ENCODE measurements at regions not wholly inside any gene's neighbourhood (a gene's known extent, or its start where the extent isn't known, plus 50 kb on each side); places are given as distances from the start of the nearest gene placed in this dataset.

GRCh38 chr19:30648866-30649862 lies 277.0 kb downstream of the ZNF536 start:
- Histone ChIP-seq H3K4me3 (ENCODE audit: low read length in 2 of 2) (no peak overlapping the region), H3K27ac (ENCODE audit: low read depth, low read length) (no peak overlapping the region), H3K4me1 (ENCODE audit: insufficient read depth, low read length) (no peaks in the 10 kb centered on the region), H3K36me3 (ENCODE audit: insufficient read depth, low read length) (no peaks in the 10 kb centered on the region), H3K9me3 (ENCODE audit: control insufficient read depth in 1 of 2, low read length in 2 of 2) (no peaks in the 10 kb centered on the region), H3K27me3 (ENCODE audit: insufficient read depth, low read length) (no peaks in the 10 kb centered on the region)
- intact Hi-C loops (cut with micrococcal nuclease) = no loop called here
- Mint-ChIP-seq H3K27me3 (peaks cover 16 to 26% of the 10 kb centered on the region in 2 donors), H3K9me3 (peaks cover 0 to 2% (median 0%) of the 10 kb centered on the region in 8 donors), H3K4me1 (no peaks in the 10 kb centered on the region), H3K27ac (no peak overlapping the region), H3K4me3 (no peak overlapping the region), H3K36me3 (no peaks in the 10 kb centered on the region)
- ChIA-PET POLR2A (ENCODE audit: partially characterized antibody) (no interaction called here), CTCF (ENCODE audit: partially characterized antibody) (interaction anchor here (0.7 to 1.4 kb wide), 5 partner anchors 8 to 1663 kb away, joined by 3 to 4 read pairs (median 3); no protein-coding TSS in a partner anchor)
- DNase-seq = no peak

- H3K4me1 Mint-ChIP-seq = no peaks in the 10 kb centered on the region
- Histone ChIP-seq H3K27me3 (ENCODE audit: insufficient read depth, low read length) (no peaks in the 10 kb centered on the region), H3K4me1 (ENCODE audit: insufficient read depth, low read length) (no peaks in the 10 kb centered on the region), H3K4me3 (ENCODE audit: low read length in 2 of 2) (no peak overlapping the region), H3K36me3 (ENCODE audit: insufficient read depth, low read length) (no peaks in the 10 kb centered on the region), H3K27ac (ENCODE audit: low read depth, low read length) (no peak overlapping the region), H3K9me3 (ENCODE audit: control insufficient read depth in 1 of 2, low read length in 2 of 2) (no peaks in the 10 kb centered on the region)
- no peaks in the 10 kb centered on the region for H3K36me3 Mint-ChIP-seq
- intact Hi-C loops (cut with micrococcal nuclease) = no loop called here
- no peak overlapping the region for H3K4me3 Mint-ChIP-seq
- H3K27me3 Mint-ChIP-seq = peaks cover 14 to 32% of the 10 kb centered on the region in 2 donors
- ChIA-PET POLR2A (ENCODE audit: partially characterized antibody) (no interaction called here), CTCF (ENCODE audit: partially characterized antibody) (interaction anchor here (1.2 to 1.4 kb wide), 3 partner anchors 9 to 35 kb away, joined by 3 read pairs; no protein-coding TSS in a partner anchor)
- no peak for DNase-seq
- peaks cover 0 to 2% (median 0%) of the 10 kb centered on the region in 8 donors for H3K9me3 Mint-ChIP-seq
- H3K27ac Mint-ChIP-seq = no peak overlapping the region
Measured at GRCh38 chr19:30647891-30648720, 275.9 kb downstream of the ZNF536 start.

GRCh38 chr19:30646806-30647205 lies 274.6 kb downstream of the ZNF536 start:
- intact Hi-C loops (cut with micrococcal nuclease) = no loop called here
- H3K27ac ChIP-seq (ENCODE audit: low read depth, low read length) = no peak overlapping the region
- H3K36me3 Mint-ChIP-seq = no peaks in the 10 kb centered on the region
- H3K4me1 ChIP-seq (ENCODE audit: insufficient read depth, low read length) = no peaks in the 10 kb centered on the region
- no peaks in the 10 kb centered on the region for H3K9me3 ChIP-seq (ENCODE audit: control insufficient read depth in 1 of 2, low read length in 2 of 2)
- no peaks in the 10 kb centered on the region for H3K27me3 ChIP-seq (ENCODE audit: insufficient read depth, low read length)
- POLR2A ChIA-PET (ENCODE audit: partially characterized antibody) = no interaction called here
- H3K36me3 ChIP-seq (ENCODE audit: insufficient read depth, low read length) = no peaks in the 10 kb centered on the region
- H3K4me1 Mint-ChIP-seq = no peaks in the 10 kb centered on the region
- H3K4me3 ChIP-seq (ENCODE audit: low read length in 2 of 2) = no peak overlapping the region
- H3K9me3 Mint-ChIP-seq = peaks cover 0 to 2% (median 0%) of the 10 kb centered on the region in 8 donors
- CTCF ChIA-PET (ENCODE audit: partially characterized antibody) = no interaction called here
- H3K27me3 Mint-ChIP-seq = peaks cover 14 to 31% of the 10 kb centered on the region in 2 donors
- no peak overlapping the region for H3K4me3 Mint-ChIP-seq
- no peak for DNase-seq
- no peak overlapping the region for H3K27ac Mint-ChIP-seq

- no peak overlapping the region for H3K4me3 ChIP-seq (ENCODE audit: low read length in 2 of 2)
- no peaks in the 10 kb centered on the region for H3K9me3 ChIP-seq (ENCODE audit: control insufficient read depth in 1 of 2, low read length in 2 of 2)
- intact Hi-C loops (cut with micrococcal nuclease) = no loop called here
- Mint-ChIP-seq H3K36me3 (no peaks in the 10 kb centered on the region), H3K4me3 (no peak overlapping the region), H3K27me3 (peaks cover 14 to 33% of the 10 kb centered on the region in 2 donors), H3K4me1 (no peaks in the 10 kb centered on the region), H3K27ac (no peak overlapping the region), H3K9me3 (peaks cover 0 to 2% (median 0%) of the 10 kb centered on the region in 8 donors)
- H3K27me3 ChIP-seq (ENCODE audit: insufficient read depth, low read length) = no peaks in the 10 kb centered on the region
- H3K4me1 ChIP-seq (ENCODE audit: insufficient read depth, low read length) = no peaks in the 10 kb centered on the region
- H3K36me3 ChIP-seq (ENCODE audit: insufficient read depth, low read length) = no peaks in the 10 kb centered on the region
- no peak for DNase-seq
- H3K27ac ChIP-seq (ENCODE audit: low read depth, low read length) = no peak overlapping the region
- ChIA-PET CTCF (ENCODE audit: partially characterized antibody) (no interaction called here), POLR2A (ENCODE audit: partially characterized antibody) (no interaction called here)
Measured at GRCh38 chr19:30645946-30646577, 273.9 kb downstream of the ZNF536 start.

- no peak overlapping the region for H3K27ac Mint-ChIP-seq
- H3K4me1 Mint-ChIP-seq = no peaks in the 10 kb centered on the region
- H3K27ac ChIP-seq (ENCODE audit: low read depth, low read length) = no peak overlapping the region
- intact Hi-C loops (cut with micrococcal nuclease) = no loop called here
- H3K4me3 Mint-ChIP-seq = no peak overlapping the region
- no peaks in the 10 kb centered on the region for H3K36me3 ChIP-seq (ENCODE audit: insufficient read depth, low read length)
- ChIA-PET CTCF (ENCODE audit: partially characterized antibody) (interaction anchor here (1.3 kb wide), 1 partner anchor 9 kb away, joined by 4 read pairs; no protein-coding TSS in a partner anchor), POLR2A (ENCODE audit: partially characterized antibody) (no interaction called here)
- no peaks in the 10 kb centered on the region for H3K9me3 ChIP-seq (ENCODE audit: control insufficient read depth in 1 of 2, low read length in 2 of 2)
- no peaks in the 10 kb centered on the region for H3K4me1 ChIP-seq (ENCODE audit: insufficient read depth, low read length)
- no peaks in the 10 kb centered on the region for H3K36me3 Mint-ChIP-seq
- no peak for DNase-seq
- H3K27me3 ChIP-seq (ENCODE audit: insufficient read depth, low read length) = no peaks in the 10 kb centered on the region
- peaks cover 0 to 13% of the 10 kb centered on the region in 2 donors for H3K27me3 Mint-ChIP-seq
- no peak overlapping the region for H3K4me3 ChIP-seq (ENCODE audit: low read length in 2 of 2)
- H3K9me3 Mint-ChIP-seq = peaks cover 0 to 12% (median 5%) of the 10 kb centered on the region in 8 donors
Measured at GRCh38 chr19:30640252-30640965, 268.2 kb downstream of the ZNF536 start.

- POLR2A ChIA-PET (ENCODE audit: partially characterized antibody) = no interaction called here
- CTCF ChIA-PET (ENCODE audit: partially characterized antibody) = interaction anchor here (1.0 kb wide), 1 partner anchor 10 kb away, joined by 3 read pairs; no protein-coding TSS in a partner anchor
- Histone ChIP-seq H3K4me1 (ENCODE audit: insufficient read depth, low read length) (no peaks in the 10 kb centered on the region), H3K4me3 (ENCODE audit: low read length in 2 of 2) (no peak overlapping the region), H3K9me3 (ENCODE audit: control insufficient read depth in 1 of 2, low read length in 2 of 2) (no peaks in the 10 kb centered on the region), H3K27me3 (ENCODE audit: insufficient read depth, low read length) (no peaks in the 10 kb centered on the region), H3K27ac (ENCODE audit: low read depth, low read length) (no peak overlapping the region), H3K36me3 (ENCODE audit: insufficient read depth, low read length) (no peaks in the 10 kb centered on the region)
- H3K4me1 Mint-ChIP-seq = no peaks in the 10 kb centered on the region
- peaks cover 0 to 12% (median 7%) of the 10 kb centered on the region in 8 donors for H3K9me3 Mint-ChIP-seq
- H3K4me3 Mint-ChIP-seq = no peak overlapping the region
- no peaks in the 10 kb centered on the region for H3K36me3 Mint-ChIP-seq
- intact Hi-C loops (cut with micrococcal nuclease) = no loop called here
- peaks cover 0 to 12% of the 10 kb centered on the region in 2 donors for H3K27me3 Mint-ChIP-seq
- DNase-seq = no peak
- H3K27ac Mint-ChIP-seq = no peak overlapping the region
Measured at GRCh38 chr19:30638889-30639288, 266.7 kb downstream of the ZNF536 start.
